PC-9 (cell line): ENCODE measurements at regions not wholly inside any gene's neighbourhood (a gene's known extent, or its start where the extent isn't known, plus 50 kb on each side); places are given as distances from the start of the nearest gene placed in this dataset.
A peak's percentile ranks its signal among the peaks of the same experiment; 100 is the strongest.

ENCODE experiments used
- BruUV-seq: library from RNA; stranded (reverse); fragments of 400-500 nt; replicated peaks from 2 replicates; lab custom pipeline; 2021; lab: Mats Ljungman, UMichigan
- CTCF ChIA-PET: fragments of 300-600 bp; sonication (Branson Sonifier 250); formaldehyde crosslinking; loops from one replicate; lab custom pipeline; 2022; ENCODE audit warnings: antibody characterized with exemption; lab: Charles Lee
- POLR2A ChIA-PET: fragments of 300-600 bp; sonication (Branson Sonifier 250); formaldehyde crosslinking; loops from one replicate; lab custom pipeline; 2022; ENCODE audit warnings: antibody characterized with exemption; ENCODE audit not compliant: unreplicated experiment; lab: Charles Lee
- DNase-seq, 2 experiments: peaks; one replicate each; pipeline versions ENCODE4 v3.0.0 to v3.0.0-alpha.2; 2015 to 2022; ENCODE audit warnings: mixed read lengths in 1 of 2
- H2AFZ ChIP-seq: fragments of 200-600 bp; sonication (generic); 2 replicates; pipeline ENCODE4 v1.8.1; 2017; ENCODE audit warnings: antibody characterized with exemption
- H3F3A ChIP-seq: fragments of 200-600 bp; sonication (generic); 2 replicates; pipeline ENCODE4 v1.8.1; 2017; ENCODE audit warnings: antibody characterized with exemption, mild to moderate bottlenecking, low read depth; ENCODE audit not compliant: insufficient read depth
- H3K27ac ChIP-seq: fragments of 200-600 bp; sonication (generic); 2 replicates; pipeline ENCODE4 v1.6.1; 2016; ENCODE audit warnings: mixed run types
- H3K27me3 ChIP-seq: fragments of 200-600 bp; sonication (generic); 2 replicates; pipeline ENCODE4 v1.6.1; 2016; ENCODE audit warnings: low read depth, mixed run types; ENCODE audit not compliant: insufficient read depth
- H3K36me3 ChIP-seq: fragments of 200-600 bp; sonication (generic); 2 replicates; pipeline ENCODE4 v1.6.1; 2016; ENCODE audit warnings: low read depth, mixed run types
- H3K4me1 ChIP-seq: fragments of 200-600 bp; sonication (generic); replicated peaks from 2 replicates; pipeline ENCODE4 v1.6.1; 2016; ENCODE audit warnings: mixed run types; ENCODE audit not compliant: insufficient read depth
- H3K4me2 ChIP-seq: fragments of 200-600 bp; sonication (generic); 2 replicates; pipeline ENCODE4 v1.6.1; 2017; ENCODE audit warnings: mixed run types
- H3K4me3 ChIP-seq: fragments of 200-600 bp; sonication (generic); 2 replicates; pipeline ENCODE4 v1.6.1; 2016; ENCODE audit warnings: mixed run types
- H3K79me2 ChIP-seq: fragments of 200-600 bp; sonication (generic); 2 replicates; pipeline ENCODE4 v1.6.1; 2017; ENCODE audit warnings: low read depth, mixed run types
- H3K9me2 ChIP-seq: fragments of 200-600 bp; sonication (generic); 2 replicates; pipeline ENCODE4 v1.8.1; 2017; ENCODE audit warnings: mild to moderate bottlenecking; ENCODE audit not compliant: insufficient read depth
- H3K9me3 ChIP-seq: fragments of 200-600 bp; sonication (generic); 2 replicates; pipeline ENCODE4 v1.8.1; 2016; ENCODE audit warnings: low read depth; ENCODE audit not compliant: insufficient read depth
- H4K20me1 ChIP-seq: fragments of 200-600 bp; sonication (generic); 2 replicates; pipeline ENCODE4 v1.8.1; 2017; ENCODE audit not compliant: insufficient read depth
- EZH2 ChIP-seq: fragments of 200-600 bp; sonication (generic); IDR thresholded peaks from 2 replicates; pipeline ENCODE4 v1.8.0; 2017; ENCODE audit warnings: antibody characterized with exemption, low read depth
- intact Hi-C: fragments of 100-400 bp; cut with micrococcal nuclease; formaldehyde crosslinking; loops from one replicate; pipeline ENCODE4 v1.10.0; 2022; ENCODE audit not compliant: unreplicated experiment
- TF ChIP-seq, protein P1 (sequence below): fragments of 200-600 bp; sonication (generic); conservative IDR thresholded peaks from 2 replicates; pipeline ENCODE4 v1.6.1; 2017; ENCODE audit warnings: mixed run types, antibody characterized with exemption, mild to moderate bottlenecking, moderate library complexity

DNA sequence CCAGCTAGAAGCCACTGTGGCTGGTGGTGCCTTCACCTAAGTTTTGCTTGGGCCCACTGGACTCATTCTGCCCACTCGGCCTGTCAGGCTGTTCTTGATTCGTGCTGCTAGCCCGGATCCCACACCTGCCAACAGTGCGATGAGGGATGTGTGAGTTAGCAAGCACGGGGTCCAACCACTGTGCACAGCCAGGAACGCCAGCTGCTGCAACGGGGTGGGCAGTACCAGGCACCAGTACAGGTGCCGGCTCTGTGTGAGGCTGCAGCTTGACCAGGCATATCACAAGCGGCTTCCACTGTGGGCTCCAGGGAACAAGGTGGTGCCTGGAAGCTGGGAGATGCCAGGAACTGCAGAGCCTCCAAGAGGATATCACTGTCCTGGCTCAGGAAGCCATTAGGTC lies 481.2 kb downstream of the OTOL1 start:
- H3K9me2 ChIP-seq: no peaks in the 10 kb centered on the region
- H4K20me1 ChIP-seq: no peaks in the 10 kb centered on the region
- H3F3A ChIP-seq: no peaks in the 10 kb centered on the region
- ChIA-PET POLR2A (interaction anchor here (0.8 kb wide), 1 partner anchor 687 kb away, joined by 6 read pairs; no protein-coding TSS in a partner anchor), CTCF (no interaction called here)
- H3K36me3 ChIP-seq: no peaks in the 10 kb centered on the region
- no peak for DNase-seq
- BruUV-seq: no TSS peak
- H3K27ac ChIP-seq: no peak overlapping the region
- intact Hi-C loops: no loop called here
- H3K4me2 ChIP-seq: no peak overlapping the region
- no peaks in the 10 kb centered on the region for H3K4me1 ChIP-seq
- H3K27me3 ChIP-seq: no peaks in the 10 kb centered on the region
- H3K9me3 ChIP-seq: no peaks in the 10 kb centered on the region
- TF ChIP-seq, protein P1, sequence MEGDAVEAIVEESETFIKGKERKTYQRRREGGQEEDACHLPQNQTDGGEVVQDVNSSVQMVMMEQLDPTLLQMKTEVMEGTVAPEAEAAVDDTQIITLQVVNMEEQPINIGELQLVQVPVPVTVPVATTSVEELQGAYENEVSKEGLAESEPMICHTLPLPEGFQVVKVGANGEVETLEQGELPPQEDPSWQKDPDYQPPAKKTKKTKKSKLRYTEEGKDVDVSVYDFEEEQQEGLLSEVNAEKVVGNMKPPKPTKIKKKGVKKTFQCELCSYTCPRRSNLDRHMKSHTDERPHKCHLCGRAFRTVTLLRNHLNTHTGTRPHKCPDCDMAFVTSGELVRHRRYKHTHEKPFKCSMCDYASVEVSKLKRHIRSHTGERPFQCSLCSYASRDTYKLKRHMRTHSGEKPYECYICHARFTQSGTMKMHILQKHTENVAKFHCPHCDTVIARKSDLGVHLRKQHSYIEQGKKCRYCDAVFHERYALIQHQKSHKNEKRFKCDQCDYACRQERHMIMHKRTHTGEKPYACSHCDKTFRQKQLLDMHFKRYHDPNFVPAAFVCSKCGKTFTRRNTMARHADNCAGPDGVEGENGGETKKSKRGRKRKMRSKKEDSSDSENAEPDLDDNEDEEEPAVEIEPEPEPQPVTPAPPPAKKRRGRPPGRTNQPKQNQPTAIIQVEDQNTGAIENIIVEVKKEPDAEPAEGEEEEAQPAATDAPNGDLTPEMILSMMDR: no peak
- no peak for TF ChIP-seq EZH2
- no peak overlapping the region for H2AFZ ChIP-seq
- H3K4me3 ChIP-seq: no peak overlapping the region
- no peaks in the 10 kb centered on the region for H3K79me2 ChIP-seq

DNA sequence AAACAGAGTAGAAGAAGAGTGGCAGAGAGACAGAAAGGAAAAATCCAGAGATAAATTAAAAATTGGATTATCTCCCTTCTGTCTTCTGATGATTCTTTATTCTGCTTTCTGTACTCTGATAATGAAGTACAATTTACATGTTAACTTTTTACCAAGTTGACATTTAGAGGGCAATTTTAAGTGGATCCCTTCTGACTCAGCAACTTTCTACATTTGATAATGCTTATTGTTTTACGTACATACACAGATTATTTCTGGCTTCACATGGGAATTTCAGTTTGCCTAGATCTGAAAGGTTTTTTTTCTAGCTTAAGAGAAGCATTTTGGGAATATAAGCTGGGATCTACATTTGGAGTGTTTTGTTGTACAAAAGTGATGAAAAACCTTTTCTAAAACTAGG lies 491.3 kb downstream of the OTOL1 start:
- Histone ChIP-seq H2AFZ (no peak overlapping the region), H3K9me2 (no peaks in the 10 kb centered on the region), H3K79me2 (no peaks in the 10 kb centered on the region), H3K4me1 (no peaks in the 10 kb centered on the region), H3K36me3 (no peaks in the 10 kb centered on the region), H3K9me3 (no peaks in the 10 kb centered on the region), H3K4me2 (no peak overlapping the region), H4K20me1 (no peaks in the 10 kb centered on the region), H3K27ac (no peak overlapping the region), H3F3A (no peaks in the 10 kb centered on the region), H3K4me3 (no peak overlapping the region), H3K27me3 (no peaks in the 10 kb centered on the region)
- CTCF ChIA-PET: no interaction called here
- POLR2A ChIA-PET: no interaction called here
- TF ChIP-seq EZH2: no peak
- TF ChIP-seq, protein P1: no peak
- BruUV-seq: no TSS peak
- intact Hi-C loops: loop anchor here (1.0 kb wide), 1 partner anchor 31 kb away; no protein-coding TSS in a partner anchor
- DNase-seq: no peak

DNA sequence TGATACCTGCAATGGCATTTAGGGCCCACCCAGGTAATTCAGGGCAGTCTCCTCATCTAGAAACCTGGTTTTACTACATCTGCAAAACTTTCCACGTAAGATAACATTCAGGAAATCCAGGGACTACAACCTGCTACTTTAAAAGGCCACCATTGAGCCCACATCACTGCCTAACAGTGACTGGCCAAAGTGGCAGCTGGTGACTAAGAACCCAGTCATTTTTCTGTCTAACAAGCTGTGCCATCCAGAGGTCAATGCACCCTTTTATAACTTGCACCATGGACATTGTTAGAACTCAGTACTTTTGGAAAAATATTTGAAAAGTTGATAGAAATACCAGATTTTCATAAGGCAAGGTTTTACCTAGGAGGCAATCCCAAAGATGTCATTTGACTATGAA lies 492.4 kb downstream of the OTOL1 start:
- no peaks in the 10 kb centered on the region for H3F3A ChIP-seq
- H3K4me1 ChIP-seq: no peaks in the 10 kb centered on the region
- ChIA-PET POLR2A (interaction anchor here (0.6 kb wide), 1 partner anchor 174 kb away, joined by 5 read pairs; no protein-coding TSS in a partner anchor), CTCF (no interaction called here)
- no peak overlapping the region for H3K4me3 ChIP-seq
- H2AFZ ChIP-seq: 0 out of 2 replicates have a peak overlapping the region, but pooled peaks have one; percentile 14
- TF ChIP-seq EZH2: no peak
- TF ChIP-seq, protein P1: no peak
- intact Hi-C loops: no loop called here
- no peaks in the 10 kb centered on the region for H3K9me3 ChIP-seq
- no peaks in the 10 kb centered on the region for H3K36me3 ChIP-seq
- no peak overlapping the region for H3K27ac ChIP-seq
- no TSS peak for BruUV-seq
- H3K9me2 ChIP-seq: no peaks in the 10 kb centered on the region
- H3K79me2 ChIP-seq: no peaks in the 10 kb centered on the region
- H3K27me3 ChIP-seq: no peaks in the 10 kb centered on the region
- DNase-seq: no peak
- no peaks in the 10 kb centered on the region for H4K20me1 ChIP-seq
- H3K4me2 ChIP-seq: no peak overlapping the region
